GM12873 (cell line): ENCODE measurements at regions not wholly inside any gene's neighbourhood (a gene's known extent, or its start where the extent isn't known, plus 50 kb on each side); places are given as distances from the start of the nearest gene placed in this dataset.

Source experiments
- TF ChIP-seq, protein P1 (sequence below): IDR thresholded peaks from 2 replicates; pipeline ENCODE4 v1.5.1; 2012; ENCODE audit warnings: low read depth, mild to moderate bottlenecking, moderate library complexity, low read length, control low read depth; ENCODE audit not compliant: insufficient read depth; ENCODE audit errors: missing control alignments

DNA sequence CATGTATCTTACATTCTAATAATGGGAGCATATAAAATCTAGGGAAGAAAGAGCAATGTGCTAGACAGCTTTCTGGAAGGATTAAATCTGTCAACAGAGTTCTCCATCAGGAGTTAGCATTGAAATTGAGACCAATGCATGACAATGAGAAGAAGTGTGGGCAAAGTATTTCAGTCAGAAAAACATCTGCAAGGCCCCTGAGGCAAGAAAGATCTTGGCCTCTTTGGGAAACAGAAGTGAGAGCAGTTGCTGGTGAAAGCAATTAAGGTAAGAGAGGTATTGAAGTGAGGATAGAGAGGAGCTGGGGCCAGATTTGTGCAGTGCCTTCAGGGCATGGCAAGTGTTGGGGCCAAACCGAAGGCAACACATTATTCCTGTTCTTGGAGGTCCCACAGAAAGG is 999.1 kb downstream of the STPG2 start:
- TF ChIP-seq, protein P1, sequence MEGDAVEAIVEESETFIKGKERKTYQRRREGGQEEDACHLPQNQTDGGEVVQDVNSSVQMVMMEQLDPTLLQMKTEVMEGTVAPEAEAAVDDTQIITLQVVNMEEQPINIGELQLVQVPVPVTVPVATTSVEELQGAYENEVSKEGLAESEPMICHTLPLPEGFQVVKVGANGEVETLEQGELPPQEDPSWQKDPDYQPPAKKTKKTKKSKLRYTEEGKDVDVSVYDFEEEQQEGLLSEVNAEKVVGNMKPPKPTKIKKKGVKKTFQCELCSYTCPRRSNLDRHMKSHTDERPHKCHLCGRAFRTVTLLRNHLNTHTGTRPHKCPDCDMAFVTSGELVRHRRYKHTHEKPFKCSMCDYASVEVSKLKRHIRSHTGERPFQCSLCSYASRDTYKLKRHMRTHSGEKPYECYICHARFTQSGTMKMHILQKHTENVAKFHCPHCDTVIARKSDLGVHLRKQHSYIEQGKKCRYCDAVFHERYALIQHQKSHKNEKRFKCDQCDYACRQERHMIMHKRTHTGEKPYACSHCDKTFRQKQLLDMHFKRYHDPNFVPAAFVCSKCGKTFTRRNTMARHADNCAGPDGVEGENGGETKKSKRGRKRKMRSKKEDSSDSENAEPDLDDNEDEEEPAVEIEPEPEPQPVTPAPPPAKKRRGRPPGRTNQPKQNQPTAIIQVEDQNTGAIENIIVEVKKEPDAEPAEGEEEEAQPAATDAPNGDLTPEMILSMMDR: no peak

DNA sequence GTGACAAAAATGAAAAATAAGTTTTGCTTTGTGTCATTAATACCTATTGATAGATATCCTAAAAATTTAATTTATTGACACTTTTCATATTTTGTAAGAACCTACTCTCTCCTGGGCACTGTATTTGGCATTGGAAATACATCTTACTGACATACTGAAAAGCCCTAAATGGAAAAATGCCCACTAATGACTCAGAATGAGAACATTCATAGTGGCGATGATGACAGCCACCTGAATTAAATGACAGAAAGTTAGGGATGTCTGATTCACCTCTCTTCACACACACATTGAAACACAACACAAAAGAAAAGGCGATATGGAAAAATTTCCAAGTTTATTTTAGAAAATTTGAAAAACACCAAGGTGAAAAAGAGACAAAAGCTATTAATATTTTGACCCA is 992.3 kb downstream of the STPG2 start:
- TF ChIP-seq, protein P1: no peak

DNA sequence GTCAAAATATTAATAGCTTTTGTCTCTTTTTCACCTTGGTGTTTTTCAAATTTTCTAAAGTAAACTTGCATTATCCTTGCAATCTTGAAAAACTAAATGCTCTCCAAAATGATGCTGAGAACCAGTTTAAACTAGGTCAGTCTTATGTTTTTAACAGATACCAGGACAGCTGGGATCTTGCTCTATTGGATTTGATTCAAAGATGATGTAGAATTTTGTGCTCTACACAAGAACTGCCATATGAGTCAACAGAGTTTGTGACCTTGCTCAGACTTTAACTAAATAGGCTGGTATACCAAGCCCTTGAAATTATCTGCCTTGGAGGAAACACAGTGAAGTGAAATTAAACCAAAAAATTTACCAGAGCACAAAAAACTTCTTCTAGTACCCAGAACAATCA is 991.1 kb downstream of the STPG2 start:
- TF ChIP-seq, protein P1: no peak

DNA sequence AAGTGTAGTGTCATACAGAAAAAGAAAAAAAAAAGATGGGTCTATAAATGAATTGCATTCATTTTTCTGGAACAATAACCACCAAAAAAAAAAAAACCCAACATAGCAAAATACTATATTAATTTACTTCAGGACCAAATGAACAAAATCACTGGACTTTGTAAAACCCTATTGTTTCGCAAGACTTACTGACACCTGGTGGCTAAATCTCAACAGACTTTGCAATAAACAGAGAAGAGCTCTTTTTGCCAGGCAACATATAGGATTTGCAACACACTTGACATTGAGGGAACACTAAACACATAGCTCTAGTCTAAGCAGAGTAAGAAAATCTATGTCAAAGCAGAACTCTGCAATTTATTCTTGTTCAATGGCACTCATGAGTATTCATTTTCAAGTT is 990.2 kb downstream of the STPG2 start:
- TF ChIP-seq, protein P1: no peak

DNA sequence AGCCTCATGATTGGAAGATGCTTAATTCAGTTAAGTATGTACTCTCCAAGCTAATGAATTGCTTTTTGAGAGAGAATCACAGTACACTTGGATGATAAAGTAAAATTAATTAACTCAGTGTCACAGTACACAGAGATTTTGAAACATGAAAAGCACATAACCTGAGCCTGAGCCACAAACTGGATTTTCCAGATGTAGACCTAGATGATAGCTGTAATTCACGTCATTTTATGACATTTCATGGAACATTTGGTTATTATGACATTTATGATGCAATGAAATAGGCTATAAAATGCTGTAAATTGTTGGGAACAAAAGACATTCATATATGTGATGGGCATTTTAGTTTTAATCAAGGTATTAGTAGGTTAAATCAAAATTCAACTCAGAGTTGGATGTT is 983.7 kb downstream of the STPG2 start:
- TF ChIP-seq, protein P1: no peak

DNA sequence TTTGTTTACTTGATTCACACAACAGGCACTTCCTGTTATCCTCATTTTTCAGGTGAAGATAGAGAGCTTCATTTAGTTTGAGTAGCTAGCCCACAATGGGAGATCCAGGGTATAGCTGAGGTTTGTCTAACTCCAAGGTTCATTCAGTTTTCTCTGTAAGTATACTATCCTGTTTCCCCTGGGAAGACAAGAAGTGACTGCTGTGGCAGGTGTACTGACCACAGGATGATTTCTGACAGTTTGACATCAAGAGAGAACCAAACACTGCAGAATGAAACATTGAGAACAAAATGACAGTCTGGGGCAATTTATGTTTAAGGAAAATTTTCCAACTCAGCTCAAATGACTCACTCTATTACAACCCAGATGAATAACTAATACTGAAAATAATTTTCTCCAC is 958.0 kb downstream of the STPG2 start:
- TF ChIP-seq, protein P1: no peak

DNA sequence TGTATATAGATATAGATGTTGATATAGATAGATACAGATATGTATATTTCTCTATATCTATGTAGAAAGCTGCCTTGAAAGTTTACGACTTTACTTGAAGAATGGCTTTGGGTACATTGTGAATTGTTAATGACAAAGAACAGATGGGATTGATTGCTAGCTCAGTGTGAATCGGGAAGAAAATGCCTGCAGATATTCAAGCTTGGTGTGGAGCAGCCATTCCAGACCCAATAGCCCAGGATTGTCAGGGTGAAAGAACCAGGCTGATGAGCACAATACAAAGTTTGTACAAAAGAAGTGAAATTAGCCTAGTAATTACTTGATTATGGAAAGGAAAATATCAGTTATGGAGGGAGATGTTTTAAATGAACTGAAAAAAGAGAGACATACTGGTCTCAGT is 946.2 kb downstream of the STPG2 start:
- TF ChIP-seq, protein P1: no peak
